ENCODE measurements at regions not wholly inside any gene's neighbourhood (a gene's known extent, or its start where the extent isn't known, plus 50 kb on each side); places are given as distances from the start of the nearest gene placed in this dataset.
"Not testable (repeated sequence)": the region's sequence is repeated elsewhere in the genome, so short reads cannot be mapped to it uniquely, and the experiment has no call there.

- not testable (repeated sequence) for TF ChIP-seq POLR2A, CTCF (IDR thresholded peaks at IDR 0.05)
Measured at GRCh38 chr1:146369940-146370339, 141.1 kb upstream of the NOTCH2NLA start.

Data from tibial nerve (tissue), 3 donors.